Rectal smooth muscle tissue (tissue), 1 donor: ENCODE measurements at regions not wholly inside any gene's neighbourhood (a gene's known extent, or its start where the extent isn't known, plus 50 kb on each side); places are given as distances from the start of the nearest gene placed in this dataset.

Experiments used
- H3K27ac ChIP-seq: one replicate; pipeline ENCODE4 v1.7.0; 2013; ENCODE audit warnings: low read depth, low read length, inconsistent platforms
- H3K27me3 ChIP-seq: one replicate; pipeline ENCODE4 v1.7.0; 2013; ENCODE audit warnings: low read length; ENCODE audit not compliant: control insufficient read depth, insufficient read depth
- H3K36me3 ChIP-seq: one replicate; pipeline ENCODE4 v1.7.0; 2013; ENCODE audit warnings: low read length; ENCODE audit not compliant: control insufficient read depth, insufficient read depth
- H3K4me1 ChIP-seq: one replicate; pipeline ENCODE4 v1.7.0; 2013; ENCODE audit warnings: low read length; ENCODE audit not compliant: control insufficient read depth, insufficient read depth
- H3K4me3 ChIP-seq: one replicate; pipeline ENCODE4 v1.7.0; 2013; ENCODE audit warnings: low read length
- H3K9ac ChIP-seq: one replicate; pipeline ENCODE4 v1.7.0; 2013; ENCODE audit warnings: low read length

- no peak overlapping the region for H3K4me3 ChIP-seq
- H3K27me3 ChIP-seq, result no peaks in the 10 kb centered on the region
- H3K36me3 ChIP-seq, result no peaks in the 10 kb centered on the region
- H3K27ac ChIP-seq, result no peak overlapping the region
- no peak overlapping the region for H3K9ac ChIP-seq
- no peaks in the 10 kb centered on the region for H3K4me1 ChIP-seq
These were observed 99.7 kb upstream of the ZNF217 start for GRCh38 chr20:53693262-53693871.

DNA sequence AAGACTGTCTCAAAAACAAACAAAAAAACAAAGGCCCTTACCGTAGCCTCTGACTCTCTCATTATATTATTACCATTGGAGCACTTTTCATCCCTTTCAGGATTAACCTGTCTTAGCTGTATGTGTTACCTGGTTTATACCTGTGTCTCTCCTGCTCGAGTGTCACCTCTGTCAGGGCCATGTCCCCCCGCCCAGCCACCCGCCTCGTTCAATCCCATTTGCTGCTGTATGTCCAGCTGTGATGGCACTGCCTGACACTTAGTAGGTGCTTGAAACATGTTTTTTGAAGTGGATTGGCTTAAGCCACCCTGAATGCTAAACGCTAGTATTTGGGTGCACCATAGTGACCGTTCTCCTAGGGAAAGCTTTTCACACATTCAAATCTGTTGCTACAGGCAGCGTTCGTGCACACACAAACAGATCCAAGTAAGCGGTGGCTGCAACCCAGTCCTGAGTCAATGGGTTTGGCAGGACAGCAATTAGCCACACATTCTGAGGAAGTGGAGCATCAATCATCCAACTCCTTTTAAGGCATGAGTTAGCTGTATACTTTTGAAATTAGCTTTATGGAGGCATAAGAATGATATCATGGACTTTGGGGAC lies 98.9 kb upstream of the ZNF217 start:
- no peak overlapping the region for H3K4me3 ChIP-seq
- H3K9ac ChIP-seq, result no peak overlapping the region
- H3K36me3 ChIP-seq, result no peaks in the 10 kb centered on the region
- H3K27me3 ChIP-seq, result no peaks in the 10 kb centered on the region
- H3K27ac ChIP-seq, result no peak overlapping the region
- no peaks in the 10 kb centered on the region for H3K4me1 ChIP-seq

GRCh38 chr20:53691811-53692192 lies 98.2 kb upstream of the ZNF217 start:
- Histone ChIP-seq H3K4me3 (no peak overlapping the region), H3K36me3 (no peaks in the 10 kb centered on the region), H3K27ac (no peak overlapping the region), H3K4me1 (no peaks in the 10 kb centered on the region), H3K9ac (no peak overlapping the region), H3K27me3 (no peaks in the 10 kb centered on the region)

DNA sequence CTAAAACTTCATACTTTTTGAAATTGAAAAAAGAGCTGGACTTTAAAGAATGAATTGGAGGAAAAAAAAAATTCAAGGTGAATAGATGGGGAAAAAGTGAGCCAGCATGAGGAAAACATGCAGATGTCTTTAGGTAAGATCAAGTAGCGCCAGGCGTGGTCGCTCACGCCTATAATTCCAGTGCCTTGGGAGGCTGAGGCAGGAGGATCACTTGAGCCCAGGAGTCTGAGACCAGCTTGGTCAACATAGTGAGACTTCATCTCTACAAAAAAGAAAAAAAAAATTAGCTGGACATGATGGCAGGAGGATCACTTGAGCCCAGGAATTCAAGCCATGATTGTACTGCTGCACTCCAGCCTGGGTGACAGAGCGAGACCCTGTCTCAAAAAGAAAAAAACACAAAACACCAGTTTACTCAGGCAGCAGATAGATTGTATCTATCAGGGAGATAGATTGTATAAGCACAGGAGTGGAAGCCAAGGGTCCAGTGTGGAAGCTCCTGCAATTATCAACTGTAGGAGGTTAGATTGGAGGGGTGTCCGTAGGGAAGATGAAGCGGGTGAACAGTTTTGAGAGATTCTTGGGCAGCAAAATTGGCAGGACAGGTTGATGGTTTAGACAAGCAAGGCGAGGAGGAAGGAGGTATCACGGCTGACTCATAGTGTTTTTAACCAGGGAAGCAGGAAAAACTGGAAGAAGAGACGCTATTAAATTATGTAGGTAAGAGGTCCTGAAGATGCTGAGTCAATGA lies 97.6 kb upstream of the ZNF217 start:
- Histone ChIP-seq H3K27ac (no peak overlapping the region), H3K27me3 (no peaks in the 10 kb centered on the region), H3K9ac (no peak overlapping the region), H3K4me3 (no peak overlapping the region), H3K4me1 (no peaks in the 10 kb centered on the region), H3K36me3 (no peaks in the 10 kb centered on the region)

GRCh38 chr20:53688085-53688484 lies 94.4 kb upstream of the ZNF217 start:
- Histone ChIP-seq H3K27me3 (no peaks in the 10 kb centered on the region), H3K9ac (no peak overlapping the region), H3K4me1 (no peaks in the 10 kb centered on the region), H3K4me3 (no peak overlapping the region), H3K27ac (no peak overlapping the region), H3K36me3 (no peaks in the 10 kb centered on the region)

GRCh38 chr20:53685070-53685595 lies 91.5 kb upstream of the ZNF217 start:
- Histone ChIP-seq H3K36me3 (no peaks in the 10 kb centered on the region), H3K9ac (no peak overlapping the region), H3K27me3 (no peaks in the 10 kb centered on the region), H3K27ac (no peak overlapping the region), H3K4me1 (no peaks in the 10 kb centered on the region), H3K4me3 (no peak overlapping the region)

GRCh38 chr20:53683506-53683905 lies 89.9 kb upstream of the ZNF217 start:
- Histone ChIP-seq H3K4me1 (no peaks in the 10 kb centered on the region), H3K36me3 (no peaks in the 10 kb centered on the region), H3K9ac (no peak overlapping the region), H3K27me3 (no peaks in the 10 kb centered on the region), H3K4me3 (no peak overlapping the region), H3K27ac (no peak overlapping the region)

DNA sequence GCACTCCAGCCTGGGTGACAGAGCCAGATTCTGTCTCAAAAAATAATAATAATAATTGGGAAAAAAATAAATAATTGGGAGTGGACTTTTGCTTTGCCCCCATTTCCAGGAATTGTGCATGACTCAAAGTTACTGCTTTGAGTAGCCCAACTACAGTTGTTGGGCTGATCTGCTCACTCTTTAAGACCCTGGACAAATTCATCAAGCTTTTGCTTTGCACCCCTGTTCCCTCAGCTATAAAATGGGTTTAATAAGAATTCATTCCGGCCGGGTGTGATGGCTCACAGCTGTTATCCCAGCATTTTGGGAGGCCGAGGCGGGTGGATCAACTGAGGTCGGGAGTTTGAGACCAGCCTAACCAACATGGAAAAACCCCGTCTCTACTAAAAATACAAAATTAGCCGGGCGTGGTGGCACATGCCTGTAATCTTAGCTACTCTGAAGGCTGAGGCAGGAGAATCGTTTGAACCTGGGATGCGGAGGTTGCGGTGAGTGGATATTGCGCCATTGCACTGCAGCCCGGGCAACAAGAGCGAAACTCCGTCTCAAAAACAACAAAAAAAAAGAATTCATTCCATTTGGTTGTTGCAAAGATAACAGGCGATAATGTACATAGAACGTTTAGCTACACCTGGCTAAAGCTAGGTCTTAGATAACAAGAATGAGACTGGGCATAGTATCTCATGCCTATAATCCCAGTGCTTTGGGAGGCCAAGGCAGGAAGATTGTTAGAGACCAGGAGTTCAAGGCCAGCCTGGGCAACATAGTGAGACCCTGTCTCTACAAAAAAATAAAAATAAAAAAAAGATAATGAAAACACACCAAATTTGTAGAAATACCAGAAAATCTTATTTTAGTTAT lies 87.9 kb upstream of the ZNF217 start:
- Histone ChIP-seq H3K27ac (no peak overlapping the region), H3K4me3 (no peak overlapping the region), H3K9ac (no peak overlapping the region), H3K27me3 (no peaks in the 10 kb centered on the region), H3K36me3 (no peaks in the 10 kb centered on the region), H3K4me1 (no peaks in the 10 kb centered on the region)

- H3K4me1 ChIP-seq, result no peaks in the 10 kb centered on the region
- no peaks in the 10 kb centered on the region for H3K36me3 ChIP-seq
- H3K27me3 ChIP-seq, result no peaks in the 10 kb centered on the region
- no peak overlapping the region for H3K4me3 ChIP-seq
- no peak overlapping the region for H3K9ac ChIP-seq
- no peak overlapping the region for H3K27ac ChIP-seq
These were observed 86.1 kb upstream of the ZNF217 start for GRCh38 chr20:53679597-53680309.

- H3K27me3 ChIP-seq, result no peaks in the 10 kb centered on the region
- no peak overlapping the region for H3K27ac ChIP-seq
- no peak overlapping the region for H3K9ac ChIP-seq
- no peak overlapping the region for H3K4me3 ChIP-seq
- no peaks in the 10 kb centered on the region for H3K36me3 ChIP-seq
- H3K4me1 ChIP-seq, result no peaks in the 10 kb centered on the region
These were observed 85.5 kb upstream of the ZNF217 start for GRCh38 chr20:53678990-53679596.

GRCh38 chr20:53678315-53678989 lies 84.8 kb upstream of the ZNF217 start:
- Histone ChIP-seq H3K4me3 (no peak overlapping the region), H3K4me1 (no peaks in the 10 kb centered on the region), H3K27ac (no peak overlapping the region), H3K9ac (no peak overlapping the region), H3K27me3 (no peaks in the 10 kb centered on the region), H3K36me3 (no peaks in the 10 kb centered on the region)
